Uterus (tissue), 3 donors: ENCODE measurements at regions not wholly inside any gene's neighbourhood (a gene's known extent, or its start where the extent isn't known, plus 50 kb on each side); places are given as distances from the start of the nearest gene placed in this dataset.

Experiments
- DNase-seq, 2 donors: peaks; one replicate each; pipeline ENCODE4 v3.0.0-alpha.2; 2019 to 2020
- H3K27ac ChIP-seq, 2 donors: fragments of 200-600 bp; sonication (generic); 1 replicate in 1 of 2; 2 replicates in 1 of 2; pipeline ENCODE4 v1.5.1; 2016 to 2018
- H3K27me3 ChIP-seq, 2 donors: fragments of 200-600 bp; sonication (generic); one replicate each; pipeline ENCODE4 v1.5.1; 2018 to 2019; ENCODE audit warnings: control low read depth in 1 of 2
- H3K36me3 ChIP-seq, 2 donors: fragments of 200-600 bp; sonication (generic); one replicate each; pipeline ENCODE4 v1.5.1; 2019; ENCODE audit warnings: control low read depth in 1 of 2
- H3K4me1 ChIP-seq, 2 donors: fragments of 200-600 bp; sonication (generic); one replicate each; pipeline ENCODE4 v1.5.1; 2018 to 2019; ENCODE audit warnings: control low read depth in 1 of 2
- H3K4me3 ChIP-seq, 2 donors: fragments of 200-600 bp; sonication (generic); 1 replicate in 1 of 2; 2 replicates in 1 of 2; pipeline ENCODE4 v1.5.1; 2018 to 2019; ENCODE audit warnings: mild to moderate bottlenecking in 1 of 2
- H3K9me3 ChIP-seq, 2 donors: fragments of 200-600 bp; sonication (generic); one replicate each; pipeline ENCODE4 v1.5.1; 2019; ENCODE audit warnings: control low read depth in 1 of 2
- POLR2A ChIP-seq, 2 donors: fragments of 450-650 bp; IDR thresholded peaks; one replicate each; pipeline ENCODE4 v1.6.1; 2016; ENCODE audit warnings: antibody characterized with exemption in 2 of 2, mild to moderate bottlenecking in 1 of 2, moderate library complexity in 1 of 2
- intact Hi-C: fragments of 100-400 bp; cut with DNase I; formaldehyde crosslinking; loops from one replicate; pipeline ENCODE4 v1.15.1; 2023; ENCODE audit warnings: low total_unique reads
- TF ChIP-seq, protein P1 (sequence below), 4 experiments: fragments of 200-600 bp in 2 of 4; fragments of 450-650 bp in 2 of 4; sonication (generic) in 2 of 4; IDR thresholded peaks; one replicate each; pipeline ENCODE4 v1.5.1; 2016 to 2019; ENCODE audit warnings: antibody characterized with exemption in 4 of 4, mild to moderate bottlenecking in 2 of 4, moderate library complexity in 1 of 4
- donor health status: DM: yes; HTN: yes; CAD: no.

- Histone ChIP-seq H3K4me1 (no peaks in the 10 kb centered on the region), H3K4me3 (no peak overlapping the region), H3K27me3 (no peaks in the 10 kb centered on the region), H3K9me3 (no peaks in the 10 kb centered on the region), H3K27ac (no peak overlapping the region), H3K36me3 (no peaks in the 10 kb centered on the region)
- no peak for DNase-seq
- intact Hi-C loops, result no loop called here
- TF ChIP-seq POLR2A (IDR thresholded peaks at IDR 0.05), result no peak
- TF ChIP-seq, protein P1, sequence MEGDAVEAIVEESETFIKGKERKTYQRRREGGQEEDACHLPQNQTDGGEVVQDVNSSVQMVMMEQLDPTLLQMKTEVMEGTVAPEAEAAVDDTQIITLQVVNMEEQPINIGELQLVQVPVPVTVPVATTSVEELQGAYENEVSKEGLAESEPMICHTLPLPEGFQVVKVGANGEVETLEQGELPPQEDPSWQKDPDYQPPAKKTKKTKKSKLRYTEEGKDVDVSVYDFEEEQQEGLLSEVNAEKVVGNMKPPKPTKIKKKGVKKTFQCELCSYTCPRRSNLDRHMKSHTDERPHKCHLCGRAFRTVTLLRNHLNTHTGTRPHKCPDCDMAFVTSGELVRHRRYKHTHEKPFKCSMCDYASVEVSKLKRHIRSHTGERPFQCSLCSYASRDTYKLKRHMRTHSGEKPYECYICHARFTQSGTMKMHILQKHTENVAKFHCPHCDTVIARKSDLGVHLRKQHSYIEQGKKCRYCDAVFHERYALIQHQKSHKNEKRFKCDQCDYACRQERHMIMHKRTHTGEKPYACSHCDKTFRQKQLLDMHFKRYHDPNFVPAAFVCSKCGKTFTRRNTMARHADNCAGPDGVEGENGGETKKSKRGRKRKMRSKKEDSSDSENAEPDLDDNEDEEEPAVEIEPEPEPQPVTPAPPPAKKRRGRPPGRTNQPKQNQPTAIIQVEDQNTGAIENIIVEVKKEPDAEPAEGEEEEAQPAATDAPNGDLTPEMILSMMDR (IDR thresholded peaks at IDR 0.05), result no peak
Measured at GRCh38 chr3:187519428-187519890, 150.7 kb downstream of the SST start.

DNA sequence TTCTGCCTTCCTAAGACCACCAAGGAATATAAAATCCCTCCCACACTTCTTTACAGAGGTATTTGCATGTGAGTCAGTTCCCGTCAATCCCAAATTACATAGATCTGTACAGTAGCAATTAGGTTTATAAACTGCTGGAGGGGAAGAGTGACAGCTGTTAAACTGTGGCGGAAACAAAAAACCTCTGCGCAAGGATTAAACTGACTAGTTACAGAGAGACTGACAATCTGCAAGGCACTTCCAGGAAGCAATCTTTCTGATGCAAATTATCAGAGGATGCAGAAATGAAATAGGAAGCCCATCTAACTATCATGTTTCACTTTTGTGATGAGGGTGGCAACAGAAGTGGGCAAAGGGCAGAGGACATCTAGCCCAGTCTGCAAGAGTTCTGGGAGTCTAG, 150.4 kb downstream of the RTP4 start:
- H3K27me3 ChIP-seq, result no peaks in the 10 kb centered on the region
- no peaks in the 10 kb centered on the region for H3K36me3 ChIP-seq
- no peak overlapping the region for H3K4me3 ChIP-seq
- no peak overlapping the region for H3K27ac ChIP-seq
- intact Hi-C loops, result no loop called here
- DNase-seq, result no peak
- no peaks in the 10 kb centered on the region for H3K4me1 ChIP-seq
- H3K9me3 ChIP-seq, result no peaks in the 10 kb centered on the region
- TF ChIP-seq, protein P1 (IDR thresholded peaks at IDR 0.05), result no peak
- TF ChIP-seq POLR2A (IDR thresholded peaks at IDR 0.05), result no peak

GRCh38 chr3:187518207-187518606, 150.0 kb downstream of the RTP4 start:
- no peak for DNase-seq
- Histone ChIP-seq H3K27me3 (no peaks in the 10 kb centered on the region), H3K36me3 (no peaks in the 10 kb centered on the region), H3K27ac (no peak overlapping the region), H3K9me3 (no peaks in the 10 kb centered on the region), H3K4me1 (no peaks in the 10 kb centered on the region), H3K4me3 (no peak overlapping the region)
- TF ChIP-seq POLR2A (IDR thresholded peaks at IDR 0.05), result no peak
- TF ChIP-seq, protein P1 (IDR thresholded peaks at IDR 0.05), result no peak
- intact Hi-C loops, result no loop called here

- H3K27ac ChIP-seq, result no peak overlapping the region
- no peaks in the 10 kb centered on the region for H3K4me1 ChIP-seq
- intact Hi-C loops, result no loop called here
- H3K27me3 ChIP-seq, result no peaks in the 10 kb centered on the region
- TF ChIP-seq, protein P1 (IDR thresholded peaks at IDR 0.05), result no peak
- no peak for TF ChIP-seq POLR2A (IDR thresholded peaks at IDR 0.05)
- DNase-seq, result no peak
- H3K9me3 ChIP-seq, result no peaks in the 10 kb centered on the region
- H3K36me3 ChIP-seq, result no peaks in the 10 kb centered on the region
- no peak overlapping the region for H3K4me3 ChIP-seq
Measured at GRCh38 chr3:187516446-187517185, 148.4 kb downstream of the RTP4 start.

GRCh38 chr3:187507905-187508304, 139.7 kb downstream of the RTP4 start:
- intact Hi-C loops, result no loop called here

More at GRCh38 chr3:187507905-187508304, 139.7 kb downstream of the RTP4 start:
- no peak for TF ChIP-seq POLR2A (IDR thresholded peaks at IDR 0.05)
- TF ChIP-seq, protein P1 (IDR thresholded peaks at IDR 0.05), result no peak
- no peak for DNase-seq
- Histone ChIP-seq H3K27me3 (no peaks in the 10 kb centered on the region), H3K27ac (no peak overlapping the region), H3K9me3 (no peaks in the 10 kb centered on the region), H3K4me3 (no peak overlapping the region), H3K36me3 (no peaks in the 10 kb centered on the region), H3K4me1 (no peaks in the 10 kb centered on the region)
